HG02571 (cell line): ENCODE measurements at regions not wholly inside any gene's neighbourhood (a gene's known extent, or its start where the extent isn't known, plus 50 kb on each side); places are given as distances from the start of the nearest gene placed in this dataset.

ENCODE experiments used
- ATAC-seq: cut with Tn5 transposase; IDR thresholded peaks from one replicate; pipeline ENCODE4 v1.9.1; 2021; ENCODE audit warnings: mild to moderate bottlenecking, moderate library complexity; ENCODE audit not compliant: unreplicated experiment

DNA sequence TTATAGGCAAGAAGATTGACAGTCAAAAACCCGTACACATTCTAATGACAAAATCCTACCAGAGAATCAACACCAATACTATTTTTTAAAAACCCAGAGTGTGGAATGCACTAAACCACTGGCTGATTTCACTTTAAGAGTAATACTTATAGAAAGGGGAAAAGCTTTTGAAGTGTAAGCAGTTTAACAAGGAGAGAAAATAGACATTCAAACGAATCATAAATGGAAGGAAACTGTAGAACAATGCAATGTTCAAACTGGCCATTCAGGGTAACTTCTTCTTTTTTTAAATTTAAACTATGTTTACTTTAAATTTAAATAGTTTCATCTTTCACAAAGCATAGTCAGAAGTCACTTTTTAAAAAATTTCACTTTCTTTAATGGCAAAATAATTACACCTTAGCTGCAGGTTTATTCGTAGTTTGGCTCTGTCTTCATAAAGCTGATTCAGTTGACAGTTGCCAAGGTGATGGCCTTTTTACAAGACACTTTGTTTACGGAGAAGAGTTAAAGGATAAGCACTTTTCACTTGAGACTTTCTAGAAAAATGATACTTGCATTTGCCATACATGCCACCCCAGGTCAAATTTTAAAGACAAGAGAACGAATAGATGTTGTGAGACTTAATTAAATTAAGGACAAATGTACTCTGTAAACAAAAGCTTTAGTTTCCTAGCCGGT is 82.4 kb upstream of the KLF3 start:
- no peak for ATAC-seq

GRCh38 chr4:38582445-38582844 is 81.6 kb upstream of the KLF3 start:
- ATAC-seq, result no peak

DNA sequence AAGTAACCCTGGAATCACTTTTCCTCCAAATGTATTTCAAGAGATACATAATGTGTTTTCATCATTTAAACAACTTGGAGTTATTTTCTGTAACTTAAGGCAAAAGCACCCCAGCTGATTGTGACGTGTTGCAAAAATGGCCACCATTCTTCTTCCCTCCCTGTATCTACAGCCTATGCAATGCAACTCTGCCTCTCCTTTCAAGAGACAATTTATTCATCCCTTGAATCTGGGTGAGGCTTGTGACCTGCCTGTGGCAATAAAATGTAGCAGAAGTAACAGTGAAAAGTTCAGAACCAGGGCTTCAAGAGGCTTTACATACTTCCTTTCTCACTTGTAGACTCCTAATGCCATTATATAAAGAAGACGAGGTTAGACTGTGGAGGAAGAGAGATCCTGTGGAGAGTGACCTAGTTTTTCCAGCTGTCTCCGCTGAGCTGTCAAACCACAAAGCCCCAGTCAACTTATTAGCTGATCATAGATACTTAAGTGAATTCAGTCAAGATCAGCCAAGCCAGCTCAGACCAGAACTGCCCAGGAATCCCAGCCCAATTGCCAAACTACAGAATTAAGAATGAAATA is 81.0 kb upstream of the KLF3 start:
- no peak for ATAC-seq

- no peak for ATAC-seq
Observed at GRCh38 chr4:38585871-38586270, 78.1 kb upstream of the KLF3 start.

DNA sequence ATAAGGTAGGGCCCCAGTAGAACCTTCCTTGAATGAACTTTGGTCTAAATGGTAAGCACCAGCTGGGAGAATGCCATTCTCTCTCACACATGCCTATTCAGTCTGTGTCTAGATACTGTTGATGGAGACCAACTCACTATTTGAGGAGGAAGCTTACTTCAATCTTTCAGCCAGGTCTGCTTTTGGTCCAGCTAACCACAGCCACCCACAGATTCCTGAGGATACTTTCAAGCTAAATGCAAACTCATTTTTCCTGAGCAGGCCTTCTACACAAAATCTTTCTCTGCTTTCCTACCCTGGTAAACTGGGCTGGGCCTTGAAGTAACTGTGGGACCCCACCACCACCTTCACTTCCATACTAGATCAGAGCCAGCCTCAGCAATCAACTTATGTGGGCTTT is 76.9 kb upstream of the KLF3 start:
- ATAC-seq, result no peak

GRCh38 chr4:38590046-38590445 is 74.0 kb upstream of the KLF3 start:
- ATAC-seq, result no peak

DNA sequence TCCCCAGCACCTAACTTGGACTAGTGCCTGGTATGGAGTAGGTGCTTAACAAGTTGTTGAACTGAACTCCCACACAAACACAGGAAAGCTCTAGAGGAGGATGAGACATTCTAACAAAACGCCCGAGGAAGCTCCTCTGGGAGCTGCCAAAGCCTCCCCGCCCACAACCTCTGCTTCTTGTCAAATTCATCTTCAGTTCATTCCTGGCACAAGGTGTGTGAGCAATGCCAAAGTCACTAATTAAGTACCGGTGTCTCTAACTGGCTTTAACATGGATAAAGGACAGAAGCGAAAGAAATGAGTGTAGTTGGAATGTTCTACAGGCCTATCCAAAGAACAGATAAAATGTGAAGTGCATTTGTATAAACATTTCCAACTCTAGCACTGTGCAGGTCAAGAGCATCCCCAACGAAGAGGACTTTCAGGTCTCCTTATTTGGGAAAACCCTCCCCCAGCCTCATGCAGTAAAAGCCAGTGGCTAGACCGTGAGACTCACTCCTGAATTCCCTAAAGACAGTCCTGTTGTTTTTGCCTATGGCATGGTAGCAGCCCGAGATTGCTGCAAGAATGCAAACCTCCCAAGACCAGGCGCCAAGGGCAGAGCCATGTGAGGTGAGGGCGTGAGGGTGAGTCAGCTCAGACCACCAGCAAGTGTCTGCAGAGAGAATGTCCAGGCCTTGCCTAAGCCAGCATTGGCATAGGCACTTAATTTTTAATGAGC is 72.2 kb upstream of the KLF3 start:
- ATAC-seq, result no peak

- no peak for ATAC-seq
Observed at GRCh38 chr4:38598489-38598888, 65.5 kb upstream of the KLF3 start.

- no peak for ATAC-seq
Observed at GRCh38 chr4:38600575-38600974, 63.4 kb upstream of the KLF3 start.

DNA sequence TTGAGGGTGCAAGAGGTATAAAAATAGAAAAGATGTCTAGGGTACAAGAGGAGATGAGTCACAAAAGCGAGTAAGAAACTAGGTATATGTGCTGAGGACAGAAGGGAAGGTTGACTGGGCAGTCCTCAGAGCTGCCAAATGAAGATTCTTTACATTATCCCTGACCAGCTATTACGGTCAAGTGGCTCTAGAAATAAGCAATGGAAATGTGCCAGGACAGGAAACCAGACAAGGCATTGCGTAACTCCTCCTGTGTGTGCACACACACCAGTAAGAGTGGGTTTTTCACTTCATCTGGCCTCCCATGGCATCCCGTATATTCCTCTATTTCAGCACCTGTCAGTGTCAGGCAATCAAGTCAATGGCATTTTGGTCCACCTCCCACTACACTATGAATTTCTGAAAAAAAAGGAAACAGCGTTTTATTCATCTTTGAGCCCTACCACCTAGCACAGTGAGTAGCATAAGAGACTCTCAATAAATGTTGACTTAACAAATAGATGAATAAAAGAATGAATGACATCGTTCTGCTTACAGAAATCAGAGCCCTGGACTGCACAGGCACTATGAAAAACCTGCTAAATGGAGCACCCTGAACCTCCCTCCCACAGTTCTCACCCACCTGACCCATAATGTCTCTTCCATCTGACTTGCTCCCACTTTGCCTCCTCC is 62.6 kb upstream of the KLF3 start:
- ATAC-seq, result no peak

DNA sequence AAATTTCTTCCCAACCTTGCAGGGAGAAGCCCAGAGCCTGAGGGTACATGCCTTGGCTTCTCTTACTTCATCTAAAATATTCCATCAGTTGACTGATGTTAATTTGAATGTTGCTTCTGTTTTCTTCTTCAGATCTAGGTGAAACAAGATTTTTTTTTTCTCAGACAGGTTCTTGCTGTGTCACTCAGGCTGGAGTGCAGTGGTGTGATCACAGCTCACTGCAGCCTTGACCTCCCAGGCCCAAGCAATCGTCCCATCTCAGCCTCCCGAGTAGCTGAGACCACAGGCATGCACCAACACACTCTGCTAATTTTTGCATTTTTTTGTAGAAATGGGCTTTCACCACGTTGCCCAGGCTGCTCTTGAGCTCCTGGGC is 62.1 kb upstream of the KLF3 start:
- no peak for ATAC-seq

DNA sequence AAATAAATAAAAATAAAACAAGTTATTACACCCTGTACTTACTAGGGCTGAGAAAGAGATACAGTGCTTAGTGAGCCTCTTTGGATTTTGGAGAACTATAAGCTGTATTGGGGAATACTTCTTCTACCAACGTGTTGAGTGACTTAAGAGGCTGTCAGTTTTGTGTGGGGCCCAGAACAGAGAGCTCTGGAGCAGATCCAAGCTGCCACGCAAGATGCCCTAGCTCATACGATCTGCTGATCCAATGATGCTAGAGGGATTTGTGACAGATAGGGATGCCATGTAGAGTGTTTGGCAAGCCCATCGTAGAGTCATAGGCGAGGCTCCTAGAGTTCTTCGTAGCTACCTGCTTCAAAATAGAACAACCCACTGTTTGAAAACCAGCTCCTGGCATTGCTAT is 60.3 kb upstream of the KLF3 start:
- no peak for ATAC-seq

DNA sequence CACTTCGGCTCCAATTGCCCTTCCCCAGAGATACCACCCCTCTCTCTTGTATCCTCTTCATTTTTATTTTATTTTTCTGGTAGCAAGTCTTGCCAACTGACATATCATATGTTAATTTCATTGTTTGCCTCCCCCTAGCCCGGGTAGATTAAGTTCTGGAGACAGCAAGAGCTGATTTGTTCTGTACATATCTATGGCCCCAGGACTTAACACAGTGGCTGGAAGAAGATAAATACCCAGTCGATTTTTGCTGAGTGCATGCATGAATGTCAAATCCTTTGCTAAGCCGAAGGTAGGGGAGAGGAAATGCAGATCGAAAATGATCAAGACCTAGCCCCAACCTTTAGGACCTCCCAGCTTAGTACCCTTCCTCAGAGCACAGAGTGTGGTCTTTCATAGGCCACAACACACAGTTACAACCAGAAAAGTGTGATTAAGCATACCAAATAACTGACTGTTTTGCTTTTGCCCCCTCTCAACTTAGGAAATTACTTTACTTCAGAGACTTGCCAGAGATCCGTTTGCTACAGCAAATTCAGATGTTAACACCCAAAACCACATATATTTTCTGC is 58.7 kb upstream of the KLF3 start:
- no peak for ATAC-seq

- ATAC-seq, result no peak
Observed at GRCh38 chr4:38605753-38606586, 58.0 kb upstream of the KLF3 start.

- no peak for ATAC-seq
Observed at GRCh38 chr4:38606587-38606905, 57.5 kb upstream of the KLF3 start.

GRCh38 chr4:38609614-38610013 is 54.4 kb upstream of the KLF3 start:
- no peak for ATAC-seq

DNA sequence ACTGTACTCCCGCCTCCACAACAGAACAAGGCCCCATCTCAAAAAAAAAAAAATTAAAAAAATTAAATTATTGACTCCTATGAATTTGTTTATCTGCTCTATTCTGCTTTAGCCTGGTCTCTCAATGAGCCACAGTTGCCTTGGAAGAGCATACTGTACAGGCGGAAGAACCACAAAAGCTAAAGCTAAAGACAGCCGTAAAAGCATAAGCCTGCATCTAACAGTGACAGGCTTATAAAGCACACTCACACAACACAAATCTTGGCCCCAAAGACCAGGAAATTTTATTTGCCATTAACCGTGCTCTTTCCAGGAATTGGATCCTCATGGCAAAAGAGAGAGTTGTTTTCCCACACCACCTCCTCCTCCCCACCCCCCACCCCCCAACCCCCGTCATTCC is 53.5 kb upstream of the KLF3 start:
- ATAC-seq, result no peak

GRCh38 chr4:38610966-38611431 is 53.0 kb upstream of the KLF3 start:
- no peak for ATAC-seq

DNA sequence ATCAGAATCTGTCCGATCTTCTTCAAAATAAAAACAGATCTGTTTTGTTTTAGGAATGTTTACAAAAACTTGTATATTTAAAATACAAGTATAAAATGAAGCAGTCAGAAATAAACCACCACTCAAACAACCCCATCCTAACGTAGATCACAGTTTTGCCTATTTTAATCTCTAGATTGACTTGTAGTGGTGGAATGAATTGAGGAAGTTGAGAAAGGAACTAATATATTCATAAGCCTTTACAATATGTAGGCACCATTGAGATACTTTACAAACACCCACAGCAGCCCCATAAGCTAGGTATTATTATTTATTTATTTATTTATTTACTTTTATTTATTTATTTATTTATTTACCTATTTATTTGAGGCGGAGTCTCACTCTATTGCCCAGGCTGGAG is 52.3 kb upstream of the KLF3 start:
- no peak for ATAC-seq

DNA sequence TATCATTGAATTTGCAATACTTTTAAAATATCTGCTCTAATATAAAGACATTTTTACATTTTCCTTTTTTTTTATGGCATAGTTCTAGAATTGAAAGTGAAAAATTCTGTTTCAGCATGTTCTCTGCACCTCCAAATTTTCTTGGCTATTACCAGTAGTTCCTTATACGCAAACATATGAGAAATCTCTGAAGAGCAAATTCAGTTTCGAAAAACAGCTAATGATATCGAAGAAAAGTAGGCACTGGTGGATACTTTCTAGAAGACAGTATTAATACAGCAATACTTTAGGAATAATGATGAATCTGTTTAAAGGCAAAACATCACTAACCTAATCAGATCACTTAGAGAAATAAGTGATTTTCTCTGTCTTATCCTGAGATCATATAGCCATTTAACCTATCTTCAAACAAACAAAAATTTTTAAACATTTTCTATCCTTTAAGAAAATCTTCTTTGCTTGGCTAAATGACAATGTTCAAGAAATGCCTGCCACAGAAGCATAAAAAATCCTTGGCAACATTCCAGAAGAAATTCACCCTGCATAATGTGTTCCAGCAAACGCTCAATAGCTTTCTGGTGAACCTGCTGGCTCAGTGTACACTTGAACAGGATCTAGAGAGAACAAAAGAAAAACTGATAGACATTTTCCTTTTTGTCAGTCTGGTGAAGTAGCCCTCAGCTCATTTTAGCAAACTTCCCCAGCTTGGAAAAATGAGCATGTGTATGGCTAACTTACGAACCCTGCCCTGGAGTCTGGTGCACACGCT is 51.2 kb upstream of the KLF3 start:
- ATAC-seq, result no peak
